Hypothalamus (tissue), 51 donors: ENCODE measurements at regions not wholly inside any gene's neighbourhood (a gene's known extent, or its start where the extent isn't known, plus 50 kb on each side); places are given as distances from the start of the nearest gene placed in this dataset.

Source experiments
- DNase-seq, 51 donors: peaks; one replicate each; lab custom pipeline; 2025; lab: John Stamatoyannopoulos, UW

GRCh38 chr2:221848286-221848685, 276.2 kb upstream of the EPHA4 start:
- DNase-seq, result no peak

GRCh38 chr2:221845021-221845365, 272.9 kb upstream of the EPHA4 start:
- no peak for DNase-seq

GRCh38 chr2:221844212-221845020, 272.3 kb upstream of the EPHA4 start:
- no peak for DNase-seq

GRCh38 chr2:221836095-221836494, 264.0 kb upstream of the EPHA4 start:
- DNase-seq, result peak in 2 of 51 donors; percentile 1

GRCh38 chr2:221833966-221834365, 261.9 kb upstream of the EPHA4 start:
- DNase-seq, result no peak

GRCh38 chr2:221831051-221831450, 258.9 kb upstream of the EPHA4 start:
- DNase-seq, result no peak

GRCh38 chr2:221822416-221822815, 250.3 kb upstream of the EPHA4 start:
- DNase-seq, result no peak

- no peak for DNase-seq
Measured at GRCh38 chr2:221818616-221819320, 246.7 kb upstream of the EPHA4 start.

GRCh38 chr2:221817878-221818277, 245.8 kb upstream of the EPHA4 start:
- DNase-seq, result no peak

- DNase-seq, result no peak
Measured at GRCh38 chr2:221817052-221817451, 244.9 kb upstream of the EPHA4 start.

GRCh38 chr2:221816566-221816965, 244.5 kb upstream of the EPHA4 start:
- no peak for DNase-seq

- no peak for DNase-seq
Measured at GRCh38 chr2:221810650-221811049, 238.5 kb upstream of the EPHA4 start.

GRCh38 chr2:221810245-221810644, 238.1 kb upstream of the EPHA4 start:
- DNase-seq, result no peak

- DNase-seq, result no peak
Measured at GRCh38 chr2:221808488-221808887, 236.4 kb upstream of the EPHA4 start.

- DNase-seq, result no peak
Measured at GRCh38 chr2:221807706-221808105, 235.6 kb upstream of the EPHA4 start.

- DNase-seq, result no peak
Measured at GRCh38 chr2:221802089-221802488, 230.0 kb upstream of the EPHA4 start.

GRCh38 chr2:221792971-221793521, 220.9 kb upstream of the EPHA4 start:
- DNase-seq, result no peak

- no peak for DNase-seq
Measured at GRCh38 chr2:221791844-221792243, 219.7 kb upstream of the EPHA4 start.

GRCh38 chr2:221787561-221787960, 215.5 kb upstream of the EPHA4 start:
- no peak for DNase-seq

- DNase-seq, result no peak
Measured at GRCh38 chr2:221786297-221786926, 214.3 kb upstream of the EPHA4 start.

GRCh38 chr2:221780281-221780688, 208.2 kb upstream of the EPHA4 start:
- no peak for DNase-seq
